GM21447 (cell line): ENCODE measurements at regions not wholly inside any gene's neighbourhood (a gene's known extent, or its start where the extent isn't known, plus 50 kb on each side); places are given as distances from the start of the nearest gene placed in this dataset.
"Not testable (repeated sequence)": the region's sequence is repeated elsewhere in the genome, so short reads cannot be mapped to it uniquely, and the experiment has no call there.

ENCODE experiments used
- ATAC-seq: cut with Tn5 transposase; IDR thresholded peaks from one replicate; pipeline ENCODE4 v1.9.1; 2021; ENCODE audit not compliant: unreplicated experiment

DNA sequence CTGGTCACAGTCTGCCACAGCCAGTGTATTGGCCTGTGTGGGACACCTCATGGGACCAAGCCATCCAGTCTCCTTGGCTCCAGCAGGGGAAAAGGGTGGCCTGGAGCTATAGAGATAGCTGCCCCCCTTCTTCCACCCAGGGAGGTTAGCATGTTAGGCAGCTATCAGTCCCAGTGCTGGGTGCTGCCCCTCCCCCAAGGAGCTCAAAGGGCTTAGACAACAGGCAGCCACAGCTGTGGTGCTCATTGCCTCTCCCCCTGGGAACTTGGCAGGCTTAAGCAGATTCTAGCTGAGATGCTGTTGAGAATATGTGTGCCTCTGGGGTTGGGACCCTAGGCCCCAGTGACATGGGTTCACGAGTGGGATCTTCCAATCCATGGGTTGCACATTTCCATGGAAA is 226.0 kb upstream of the PTGER4 start:
- no peak for ATAC-seq

DNA sequence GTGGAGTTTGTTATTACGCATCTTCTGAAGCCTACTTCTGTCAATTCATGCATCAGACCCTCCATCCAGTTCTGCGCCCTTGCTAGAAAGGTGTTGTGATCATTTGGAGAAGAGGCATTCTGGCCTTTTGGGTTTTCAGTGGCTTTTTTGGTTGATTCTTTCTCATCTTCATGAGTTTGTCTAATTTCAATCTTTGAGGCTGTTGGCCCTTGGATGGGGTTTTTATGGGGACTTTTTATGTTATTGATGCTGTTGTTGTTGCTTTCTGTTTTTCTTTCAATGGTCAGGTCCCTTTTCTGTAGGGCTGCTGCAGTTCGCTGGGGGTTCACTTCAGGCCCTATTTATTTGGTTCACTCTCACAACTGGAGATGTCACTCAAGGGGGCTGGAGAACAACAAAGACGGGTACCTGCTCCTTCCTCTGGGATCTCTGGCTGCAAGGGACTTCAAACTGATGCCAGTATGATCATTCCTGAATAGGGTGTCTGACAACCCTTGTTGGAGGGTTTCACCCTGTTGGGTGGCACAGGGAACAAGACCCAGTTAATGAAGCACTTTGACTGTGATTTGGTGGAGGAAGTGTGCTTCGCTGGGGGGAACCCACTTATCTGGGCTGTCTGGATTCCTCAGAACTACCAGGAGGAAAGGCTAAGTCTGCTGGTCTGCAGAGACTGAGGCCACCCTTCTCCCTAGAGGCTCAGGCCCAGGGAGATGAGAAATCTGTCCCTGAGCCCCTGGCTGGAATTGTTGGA is 226.7 kb upstream of the PTGER4 start:
- no peak for ATAC-seq

GRCh38 chr5:40447438-40447837 is 232.3 kb upstream of the PTGER4 start:
- ATAC-seq = no peak

- no peak for ATAC-seq
These were observed 232.8 kb upstream of the PTGER4 start for GRCh38 chr5:40446910-40447309.

DNA sequence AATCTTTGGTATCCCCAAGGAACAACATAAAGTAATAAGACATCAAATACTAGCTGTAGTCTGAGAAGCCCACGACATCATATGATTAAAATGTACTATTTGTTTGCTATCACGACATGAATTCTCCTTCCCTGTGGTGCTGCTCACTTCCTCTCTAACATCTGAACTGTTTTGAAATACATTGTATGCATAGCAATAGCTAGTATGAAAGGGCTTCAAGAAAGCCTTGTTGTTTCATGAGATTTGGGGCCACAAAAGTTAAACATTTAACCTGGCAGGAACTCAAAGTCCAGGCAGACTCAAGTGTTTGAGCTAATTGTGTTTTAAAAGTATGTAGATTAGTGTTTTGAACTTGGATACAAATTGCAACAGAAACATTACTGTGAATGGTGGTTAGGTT is 237.4 kb upstream of the PTGER4 start:
- peak; percentile 48 for ATAC-seq

DNA sequence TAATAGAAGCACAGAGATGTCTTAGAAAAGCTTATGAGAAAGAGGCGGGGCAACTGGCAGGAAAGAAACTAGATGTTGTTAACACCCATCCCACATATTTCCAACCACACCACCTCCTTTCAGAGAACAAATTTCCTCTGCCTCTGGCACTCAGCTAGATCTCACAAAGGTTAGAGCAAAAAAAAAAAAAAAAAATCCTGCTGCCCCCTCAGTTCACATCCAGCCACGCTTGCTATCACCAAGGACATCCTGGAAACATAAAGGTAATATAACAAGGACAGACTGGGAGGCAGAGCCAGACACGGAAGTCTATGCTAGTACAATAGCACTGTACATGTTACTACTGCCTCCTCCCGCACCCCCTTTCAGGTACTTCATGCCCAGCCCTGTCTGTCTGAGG is 238.0 kb upstream of the PTGER4 start:
- ATAC-seq = peak; percentile 50

GRCh38 chr5:40440746-40441145 is 239.0 kb upstream of the PTGER4 start:
- no peak for ATAC-seq

DNA sequence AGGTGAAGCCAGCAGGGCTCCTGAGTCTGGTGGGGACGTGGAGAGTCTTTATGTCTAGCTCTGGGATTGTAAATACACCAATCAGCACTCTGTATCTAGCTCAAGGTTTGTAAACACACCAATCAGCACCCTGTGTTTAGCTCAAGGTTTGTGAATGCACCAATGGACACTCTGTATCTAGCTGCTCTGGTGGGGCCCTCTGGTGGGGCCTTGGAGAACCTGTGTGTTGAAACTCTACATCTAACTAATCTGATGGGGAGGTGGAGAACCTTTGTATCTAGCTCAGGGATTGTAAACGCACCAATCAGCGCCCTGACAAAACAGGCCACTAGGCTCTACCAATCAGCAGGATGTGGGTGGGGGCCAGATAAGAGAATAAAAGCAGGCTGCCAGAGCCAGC is 240.6 kb upstream of the PTGER4 start:
- not testable (repeated sequence) for ATAC-seq

- ATAC-seq = not testable (repeated sequence)
These were observed 241.1 kb upstream of the PTGER4 start for GRCh38 chr5:40438646-40439045.

DNA sequence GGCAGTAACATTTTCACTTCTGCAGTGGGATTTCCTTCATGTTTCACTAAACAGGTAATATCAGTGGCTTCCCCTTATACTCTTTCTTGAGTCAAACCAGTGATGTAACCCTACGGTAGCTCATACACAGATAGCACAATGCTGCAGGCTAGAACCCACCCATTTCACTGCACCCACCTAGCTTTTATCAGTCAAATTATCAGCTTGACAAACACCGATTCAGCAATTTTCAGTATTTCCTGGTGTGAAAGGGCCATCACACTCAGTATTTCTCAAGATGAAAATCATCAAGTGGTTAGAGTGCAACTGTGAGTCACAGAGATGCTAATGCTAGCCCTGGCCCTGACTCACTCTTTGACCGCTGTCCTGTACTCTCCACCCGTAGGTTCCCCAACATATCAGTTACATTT is 242.3 kb upstream of the PTGER4 start:
- peak; percentile 40 for ATAC-seq

GRCh38 chr5:40436535-40437237 is 243.0 kb upstream of the PTGER4 start:
- ATAC-seq = peak; percentile 85

DNA sequence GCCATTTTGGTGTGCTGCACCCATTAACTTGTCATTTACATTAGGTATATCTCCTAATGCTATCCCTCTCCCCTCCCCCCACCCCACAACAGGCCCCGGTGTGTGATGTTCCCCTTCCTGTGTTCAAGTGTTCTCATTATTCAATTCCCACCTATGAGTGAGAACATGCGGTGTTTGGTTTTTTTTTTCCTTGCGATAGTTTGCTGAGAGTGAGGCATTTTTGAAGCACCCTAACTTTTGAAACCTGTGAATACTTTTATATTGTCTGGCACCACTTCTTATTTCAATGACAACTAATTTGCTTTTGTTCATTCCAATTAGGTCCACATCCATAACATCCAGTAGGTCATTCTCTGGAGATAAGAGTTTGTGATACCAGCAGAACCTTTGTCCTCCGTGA is 244.0 kb upstream of the PTGER4 start:
- ATAC-seq = not testable (repeated sequence)

DNA sequence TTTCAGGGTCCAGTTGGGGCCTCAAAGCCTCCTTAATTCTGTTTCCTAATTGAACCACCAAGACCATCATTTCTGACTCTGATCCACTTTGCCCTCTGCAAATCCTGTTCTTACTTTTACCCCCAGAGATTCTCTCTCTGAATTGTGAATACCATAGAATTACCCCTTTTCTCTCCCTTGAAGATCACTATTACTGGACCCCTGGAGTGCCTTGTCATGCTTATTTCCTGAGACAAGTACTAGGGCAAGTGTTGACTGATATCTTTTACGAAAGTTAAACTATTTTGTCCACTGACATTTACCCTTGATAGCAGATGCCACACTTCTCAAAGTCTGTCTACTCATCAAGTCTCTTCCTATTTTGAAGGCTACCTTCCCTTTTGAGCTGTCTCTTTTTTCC is 246.9 kb upstream of the PTGER4 start:
- no peak for ATAC-seq

DNA sequence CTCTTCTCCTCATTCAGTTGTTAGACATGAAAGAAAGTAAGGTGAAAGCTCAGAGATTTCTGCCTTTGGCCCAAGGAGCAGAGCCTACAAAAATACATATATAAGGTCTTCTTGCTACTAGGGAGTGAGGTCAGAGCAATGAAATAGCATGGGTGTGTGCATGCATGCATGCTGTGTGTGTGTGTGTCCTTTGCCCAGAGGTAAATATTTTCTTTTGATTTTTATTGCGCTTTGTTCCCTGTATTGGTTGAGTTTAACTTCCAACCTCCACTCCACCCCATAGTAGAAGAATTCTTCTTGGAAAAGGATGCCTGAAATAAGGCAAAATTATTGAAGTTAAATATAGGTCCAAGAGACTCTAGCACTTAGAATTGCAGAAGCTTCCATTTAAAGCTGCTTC is 248.0 kb upstream of the PTGER4 start:
- no peak for ATAC-seq

DNA sequence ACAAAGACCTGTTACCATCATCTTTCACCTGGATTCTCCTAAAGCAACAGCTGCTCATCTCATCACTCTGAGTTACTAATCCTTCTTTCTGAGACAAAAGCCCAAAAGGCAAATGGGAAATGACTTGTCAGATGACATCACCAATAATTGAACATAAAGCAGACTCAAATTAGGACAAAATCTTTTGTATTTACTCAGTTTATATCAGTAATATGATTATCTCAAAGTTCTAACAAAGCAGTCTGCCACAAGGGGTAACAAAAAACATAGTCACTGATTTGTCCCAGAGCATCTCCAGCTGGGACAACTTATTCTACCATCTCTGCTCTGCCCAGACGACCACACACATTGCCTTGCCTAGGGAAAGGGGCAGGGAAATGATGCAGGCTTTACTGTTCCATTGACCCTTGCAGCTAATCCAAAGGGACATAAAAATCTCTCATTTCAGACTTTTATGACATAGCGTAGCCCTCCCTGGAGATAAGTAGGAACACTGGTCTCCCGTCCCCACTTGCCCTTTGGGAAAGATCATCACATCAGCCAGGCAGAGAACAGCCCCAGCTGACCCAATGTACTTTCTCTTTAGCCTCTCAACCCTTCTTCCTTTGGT is 249.5 kb upstream of the PTGER4 start:
- no peak for ATAC-seq

DNA sequence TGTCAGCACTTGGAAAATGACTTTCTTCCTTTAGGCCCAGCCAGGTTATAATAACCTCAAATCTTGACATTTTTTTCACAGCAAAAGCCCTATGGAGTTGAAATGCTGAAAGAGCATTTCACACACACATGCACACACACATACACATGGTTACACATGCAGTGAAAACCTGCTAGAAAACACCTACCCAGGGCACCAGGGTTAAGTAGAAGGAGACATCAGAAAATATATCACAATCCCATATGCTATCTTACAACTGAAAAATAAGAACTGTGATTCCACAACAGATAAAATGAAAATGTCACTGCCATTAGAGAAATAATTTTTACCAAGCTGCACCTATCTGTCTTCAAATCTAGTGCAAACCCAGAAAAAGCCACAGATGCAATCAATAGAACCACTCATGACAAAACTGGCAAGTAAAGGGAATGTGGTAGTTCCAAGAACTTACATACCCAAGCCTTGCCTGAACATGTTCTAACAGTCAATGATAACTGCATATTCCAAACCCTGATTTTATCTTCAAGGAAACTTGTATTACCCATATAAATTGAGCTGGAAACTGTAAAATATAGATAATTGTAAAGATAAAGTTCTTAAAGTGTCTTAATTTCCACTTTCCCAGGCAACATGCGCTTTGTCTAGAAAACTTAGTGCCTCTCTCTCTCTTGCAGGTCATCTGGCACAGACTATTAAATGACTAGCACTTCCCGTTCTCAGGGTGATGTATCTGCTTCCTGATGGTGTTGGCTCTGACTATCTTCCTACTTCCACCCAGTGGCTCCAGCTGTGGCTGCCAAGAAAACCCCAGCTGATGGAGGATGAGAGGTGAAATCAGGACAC is 250.2 kb upstream of the PTGER4 start:
- no peak for ATAC-seq

GRCh38 chr5:40428815-40429214 is 250.9 kb upstream of the PTGER4 start:
- ATAC-seq = no peak

DNA sequence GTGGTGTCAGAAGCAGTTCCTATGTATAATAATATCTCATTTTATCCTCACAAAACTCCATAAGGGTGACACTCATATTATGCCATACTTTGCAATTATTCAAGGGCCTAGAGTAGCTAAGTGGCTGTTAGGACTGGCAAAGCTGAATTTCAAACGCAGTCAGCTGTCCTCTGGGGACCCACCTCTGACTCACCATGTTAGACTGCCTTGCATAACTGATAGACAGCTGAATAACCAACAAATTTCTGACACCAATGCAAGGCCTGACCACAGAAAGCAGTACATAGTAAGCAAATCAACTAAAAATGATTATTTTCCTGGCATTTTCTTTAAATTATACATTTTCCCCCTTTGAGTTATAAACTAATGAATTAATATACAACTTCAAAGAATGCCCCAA is 251.6 kb upstream of the PTGER4 start:
- ATAC-seq = no peak

DNA sequence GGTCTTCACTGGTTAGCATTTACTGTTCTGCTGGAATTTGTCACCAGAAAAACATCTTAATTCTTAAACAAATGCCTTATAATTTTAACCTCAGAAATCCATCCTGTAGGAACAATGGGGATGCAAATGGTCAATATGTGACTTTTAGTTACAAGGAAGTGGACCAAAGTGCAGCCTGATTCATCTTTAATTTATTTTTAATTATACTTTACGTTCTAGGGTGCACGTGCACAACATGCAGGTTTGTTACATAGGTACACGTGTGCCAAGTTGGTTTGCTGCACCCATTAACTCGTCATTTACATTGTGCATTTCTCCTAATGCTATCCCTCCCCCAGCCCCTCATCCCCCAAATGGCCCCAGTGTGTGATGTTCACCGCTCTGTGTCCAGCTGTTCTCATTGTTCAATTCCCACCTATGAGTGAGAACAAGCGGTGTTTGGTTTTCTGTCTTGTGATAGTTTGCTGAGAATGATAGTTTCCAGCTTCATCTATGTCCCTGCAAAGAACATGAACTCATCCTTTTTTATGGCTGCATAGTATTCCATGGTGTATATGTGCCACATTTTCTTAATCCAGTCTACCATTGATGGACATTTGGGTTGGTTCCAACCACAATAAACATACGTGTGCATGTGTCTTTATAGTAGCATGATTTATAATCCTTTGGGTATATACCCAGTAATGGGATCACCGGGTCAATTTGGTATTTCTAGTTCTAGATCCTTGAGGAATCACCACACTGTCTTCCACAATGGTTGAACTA is 262.5 kb upstream of the PTGER4 start:
- ATAC-seq = not testable (repeated sequence)

DNA sequence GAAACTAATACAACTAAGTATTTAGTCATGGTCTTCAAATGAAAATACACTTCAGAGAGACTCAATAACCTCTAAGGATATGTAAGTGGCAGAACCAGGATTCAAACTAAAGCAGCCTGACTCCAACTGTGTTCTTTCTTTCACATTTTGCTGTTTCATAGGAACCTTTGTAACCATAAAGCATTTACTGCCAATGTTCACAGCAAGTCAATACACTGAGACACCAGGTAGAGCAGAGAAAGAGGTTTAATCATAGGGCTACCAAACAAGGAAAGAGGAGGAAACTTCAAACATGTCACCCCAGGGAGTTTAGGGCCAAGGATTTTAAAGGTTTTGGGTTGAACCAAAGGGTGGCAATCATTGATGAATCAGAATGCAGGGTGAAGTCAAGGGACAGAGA is 263.1 kb upstream of the PTGER4 start:
- ATAC-seq = no peak

- no peak for ATAC-seq
These were observed 263.6 kb upstream of the PTGER4 start for GRCh38 chr5:40416098-40416497.
